Left hindlimb (tissue), 1 donor: ENCODE measurements at regions not wholly inside any gene's neighbourhood (a gene's known extent, or its start where the extent isn't known, plus 50 kb on each side); places are given as distances from the start of the nearest gene placed in this dataset.
"Not testable (repeated sequence)": the region's sequence is repeated elsewhere in the genome, so short reads cannot be mapped to it uniquely, and the experiment has no call there.

Experiments
- DNase-seq: peaks from one replicate; pipeline ENCODE4 v3.0.0-alpha.2; 2018

- DNase-seq, result no peak
Measured at GRCh38 chrX:13420545-13421183, 100.8 kb upstream of the ATXN3L start.

DNA sequence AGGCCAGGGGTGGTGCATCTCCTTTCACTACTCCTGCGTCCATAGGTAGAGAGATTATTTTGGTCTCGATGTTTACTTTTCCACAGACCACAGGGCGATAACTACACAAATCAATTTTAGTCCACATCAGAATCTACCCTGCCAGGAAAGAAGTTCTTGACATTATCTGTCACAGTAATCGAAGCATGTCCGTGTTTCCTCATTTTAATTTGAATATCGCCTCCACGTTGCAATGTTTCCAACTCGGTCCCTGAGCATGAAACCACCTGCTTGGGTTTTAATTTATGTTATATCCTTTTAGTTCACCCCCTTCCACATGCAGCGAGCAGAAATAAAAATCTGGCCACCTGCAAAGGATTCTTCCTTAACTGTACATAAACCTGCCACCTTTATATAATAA, 100.1 kb upstream of the ATXN3L start:
- no peak for DNase-seq

DNA sequence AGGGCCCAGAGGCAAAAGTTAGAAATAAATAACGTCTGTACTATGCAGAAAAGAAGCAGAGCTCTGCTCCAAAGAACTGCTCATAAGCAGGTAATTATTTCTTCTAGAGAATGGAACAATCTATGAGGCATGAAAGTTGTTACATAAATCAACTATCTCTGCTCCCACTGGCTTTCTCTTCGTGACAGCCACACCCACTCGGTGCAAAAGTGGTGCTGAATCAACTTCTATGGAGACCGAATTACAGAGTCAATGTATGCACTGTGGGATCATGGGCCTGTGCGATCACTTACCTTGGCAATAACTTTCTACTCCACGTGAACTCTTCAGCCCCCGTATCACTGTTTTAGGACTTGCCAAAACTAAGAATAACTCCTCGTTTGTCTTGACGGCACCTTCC, 99.4 kb upstream of the ATXN3L start:
- no peak for DNase-seq

DNA sequence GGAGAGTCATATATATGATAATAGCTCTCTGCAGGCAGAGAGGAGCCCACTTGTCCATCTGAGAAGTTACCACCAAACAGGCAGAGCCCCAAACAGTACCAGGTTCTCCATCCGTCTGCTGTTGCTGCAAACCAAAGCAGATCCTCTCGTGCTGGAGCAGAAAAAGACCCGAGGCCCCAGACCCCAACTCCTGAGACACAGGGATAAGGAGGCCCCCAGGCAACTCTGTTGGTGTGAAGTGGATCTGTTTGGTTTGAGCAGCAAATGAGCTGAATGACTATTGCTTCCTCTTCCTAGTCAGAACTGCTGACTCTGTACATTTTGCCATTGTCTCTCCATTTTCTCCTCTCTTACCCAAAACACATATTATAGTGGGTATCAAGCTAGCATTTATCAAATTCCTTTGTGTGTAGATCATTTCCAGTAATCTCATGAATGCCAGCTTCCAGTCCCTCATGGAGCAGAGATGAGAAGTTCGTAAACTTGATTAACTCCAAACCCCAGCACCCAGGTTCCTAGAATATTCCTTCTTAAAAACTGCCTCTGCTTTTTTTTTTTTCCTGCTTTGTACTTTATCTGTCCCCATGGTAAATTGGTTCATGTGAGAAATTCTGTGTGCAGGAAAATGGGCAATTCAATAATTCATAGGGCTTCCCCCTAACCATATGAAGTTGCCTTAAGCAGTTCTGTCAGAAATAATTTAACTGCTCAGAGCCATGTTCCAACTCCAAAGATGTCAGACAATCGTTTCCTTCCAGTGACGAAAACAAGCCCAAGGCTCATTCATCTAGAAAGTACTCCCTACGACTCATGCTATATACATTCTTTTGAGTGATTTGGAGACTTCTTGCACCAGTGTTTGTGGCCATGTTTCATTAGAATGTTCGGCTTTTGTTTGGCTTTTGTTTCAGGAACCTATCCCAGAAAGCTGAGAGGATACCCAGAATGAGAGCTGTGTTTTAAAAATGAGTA, 98.6 kb upstream of the ATXN3L start:
- DNase-seq, result no peak

DNA sequence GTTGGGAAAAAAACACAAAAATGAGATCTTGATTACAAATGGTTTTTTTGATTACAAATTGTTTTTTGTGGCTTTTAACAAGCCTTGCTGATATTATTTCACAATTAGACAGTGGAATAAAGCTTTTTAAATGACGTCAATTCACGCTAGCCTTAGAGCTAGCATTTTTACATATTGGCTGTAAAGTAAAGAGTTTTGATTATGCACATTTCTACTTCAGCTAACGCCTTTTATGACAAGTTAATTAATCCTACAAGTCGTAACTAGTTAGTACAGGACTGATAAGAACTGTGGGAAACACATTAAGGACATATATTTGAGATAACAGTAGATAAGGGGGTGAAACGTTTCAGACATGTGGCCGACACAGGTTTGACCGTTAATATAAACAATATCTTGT, 95.7 kb upstream of the ATXN3L start:
- no peak for DNase-seq

- no peak for DNase-seq
Measured at GRCh38 chrX:13414006-13414647, 94.3 kb upstream of the ATXN3L start.

DNA sequence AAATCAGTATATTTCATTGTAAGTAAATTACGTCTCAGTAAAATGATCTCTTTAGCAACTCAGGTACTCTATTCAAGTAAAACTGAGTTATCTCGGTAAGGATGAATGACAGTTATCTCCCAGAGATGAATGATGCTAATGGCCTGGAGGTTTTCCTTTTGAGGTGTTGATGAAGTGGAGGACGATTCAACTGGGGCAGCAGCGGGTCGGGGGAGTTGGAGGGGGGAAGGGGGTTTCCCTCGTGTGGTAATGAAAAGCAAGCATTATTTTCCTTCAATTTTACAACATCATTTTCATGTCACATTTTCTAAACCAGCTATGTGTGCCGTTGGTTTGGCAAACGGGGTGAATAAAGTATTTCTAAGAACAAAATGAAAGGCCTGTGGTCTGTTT, 92.4 kb upstream of the ATXN3L start:
- no peak for DNase-seq

DNA sequence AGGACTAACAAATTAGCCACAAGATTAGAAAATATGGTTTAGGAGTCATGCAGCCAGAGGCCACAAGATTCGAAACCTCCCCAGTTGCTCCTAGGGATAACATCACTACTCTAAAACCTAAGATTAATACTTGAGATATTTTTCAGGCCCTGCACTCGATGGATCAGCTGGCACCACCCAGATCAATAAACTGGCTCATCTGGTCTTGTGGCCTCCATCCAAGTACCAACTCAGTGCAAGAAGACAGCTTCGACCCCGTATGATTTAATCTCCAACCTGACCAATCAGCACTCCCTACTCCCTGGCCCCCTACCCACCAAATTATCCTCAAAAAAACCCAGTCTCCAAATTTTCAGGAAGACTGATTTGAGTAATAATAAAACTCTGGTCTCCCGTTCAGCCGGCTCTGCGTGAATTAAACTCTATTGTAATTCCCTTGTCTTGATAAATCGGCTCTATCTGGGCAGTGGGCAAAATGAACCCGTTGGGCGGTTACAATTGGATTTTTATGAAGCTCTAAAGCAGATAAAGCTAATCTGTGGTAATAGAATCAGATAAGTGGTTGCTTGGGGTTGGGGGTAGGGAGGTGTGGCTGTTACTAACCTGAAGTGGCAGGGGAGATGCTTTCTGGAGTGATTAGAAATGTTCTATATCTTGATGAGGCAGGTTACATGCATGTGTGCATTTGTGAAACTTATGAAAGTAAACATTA, 91.8 kb upstream of the ATXN3L start:
- no peak for DNase-seq

DNA sequence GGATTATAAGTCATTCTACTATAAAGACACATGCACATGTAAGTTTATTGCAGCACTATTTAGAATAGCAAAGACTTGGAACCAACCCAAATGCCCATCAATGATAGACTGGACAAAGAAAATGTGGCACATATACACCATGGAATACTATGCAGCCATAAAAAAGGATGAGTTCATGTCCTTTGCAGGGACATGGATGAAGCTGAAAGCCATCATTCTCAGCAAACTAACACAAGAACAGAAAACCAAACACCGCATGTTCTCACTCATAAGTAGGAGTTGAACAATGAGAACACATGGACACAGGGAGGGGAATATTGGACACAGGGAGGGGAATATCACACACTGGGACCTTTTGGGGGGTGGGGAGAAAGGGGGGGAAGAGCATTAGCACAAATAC, 88.7 kb upstream of the ATXN3L start:
- not testable (repeated sequence) for DNase-seq

DNA sequence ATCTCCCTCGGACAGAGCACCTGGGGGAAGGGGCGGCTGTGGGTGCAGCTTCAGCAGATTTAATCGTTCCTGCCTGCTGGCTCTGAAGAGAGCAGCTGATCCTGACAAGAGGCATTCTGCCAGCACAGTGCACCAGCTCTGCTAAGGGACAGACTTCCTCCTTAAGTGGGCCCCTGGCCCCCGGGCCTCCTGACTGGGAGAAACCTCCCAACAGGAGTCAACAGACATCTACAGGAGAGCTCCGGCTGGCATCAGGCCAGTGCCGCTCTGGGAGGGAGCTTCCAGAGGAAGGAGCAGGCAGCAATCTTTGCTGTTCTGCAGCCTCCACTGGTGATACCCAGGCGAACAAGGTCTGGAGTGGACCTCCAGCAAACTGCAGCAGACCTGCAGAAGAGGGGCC, 84.9 kb upstream of the ATXN3L start:
- DNase-seq, result not testable (repeated sequence)

- no peak for DNase-seq
Measured at GRCh38 chrX:13404364-13404763, 84.5 kb upstream of the ATXN3L start.

DNA sequence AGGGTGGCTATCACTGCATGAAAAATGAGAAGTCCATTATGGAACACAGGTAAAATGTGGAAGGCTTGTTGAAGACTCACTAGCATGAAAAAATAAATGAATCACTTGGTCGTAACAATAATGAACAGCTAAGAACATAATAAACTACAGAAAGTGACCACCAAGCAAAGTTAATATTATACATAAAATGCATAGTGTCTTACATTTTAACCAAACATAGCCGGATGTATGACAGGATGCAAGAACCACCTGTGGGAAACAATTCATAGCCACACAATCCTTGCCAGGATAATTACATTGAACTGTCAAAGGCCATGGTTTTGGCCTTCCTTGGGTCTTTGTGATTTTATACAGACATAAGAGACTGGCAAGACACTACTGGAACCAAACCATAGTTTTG, 81.9 kb upstream of the ATXN3L start:
- DNase-seq, result no peak

DNA sequence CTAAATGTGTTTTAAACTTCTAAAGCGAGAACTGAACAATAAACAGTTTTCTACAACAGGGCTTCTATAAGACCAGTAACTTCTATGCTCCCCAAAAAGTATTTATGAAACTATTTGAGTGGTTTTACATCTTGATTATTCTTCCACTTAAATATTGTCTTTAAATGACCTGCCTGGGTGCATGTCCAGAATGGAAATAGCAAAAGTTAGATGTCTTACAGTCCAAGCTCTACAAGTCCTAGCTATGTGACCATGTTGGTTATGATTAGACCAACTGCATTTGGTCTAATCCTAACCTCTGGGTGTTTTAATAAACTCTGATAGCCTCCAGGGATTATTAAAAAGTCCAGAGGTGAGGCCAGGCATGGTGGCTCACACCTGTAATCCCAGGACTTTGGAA, 79.0 kb upstream of the ATXN3L start:
- no peak for DNase-seq

GRCh38 chrX:13397878-13398818, 78.3 kb upstream of the ATXN3L start:
- peak; percentile 52 for DNase-seq

DNA sequence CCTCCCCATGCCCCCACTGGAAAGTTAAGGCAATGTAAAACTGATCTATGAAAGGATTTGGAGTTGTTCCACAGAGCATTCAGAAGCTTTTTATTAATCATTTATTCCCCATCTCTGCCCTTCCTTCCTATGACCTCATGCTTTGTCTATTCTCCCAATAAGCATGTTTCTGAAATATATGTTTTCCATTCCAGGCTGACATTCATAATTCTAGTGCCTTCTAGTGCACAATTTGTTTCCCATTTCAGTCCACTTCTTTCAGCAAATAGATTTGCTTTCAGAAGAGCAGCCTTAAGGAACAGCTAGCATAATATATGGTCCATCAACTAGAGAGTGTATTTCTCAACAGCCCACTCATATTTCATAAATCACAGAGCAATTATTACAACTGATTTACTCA, 77.1 kb upstream of the ATXN3L start:
- DNase-seq, result no peak

GRCh38 chrX:13389501-13389900, 69.6 kb upstream of the ATXN3L start:
- DNase-seq, result no peak

GRCh38 chrX:13387666-13388494, 68.0 kb upstream of the ATXN3L start:
- no peak for DNase-seq

DNA sequence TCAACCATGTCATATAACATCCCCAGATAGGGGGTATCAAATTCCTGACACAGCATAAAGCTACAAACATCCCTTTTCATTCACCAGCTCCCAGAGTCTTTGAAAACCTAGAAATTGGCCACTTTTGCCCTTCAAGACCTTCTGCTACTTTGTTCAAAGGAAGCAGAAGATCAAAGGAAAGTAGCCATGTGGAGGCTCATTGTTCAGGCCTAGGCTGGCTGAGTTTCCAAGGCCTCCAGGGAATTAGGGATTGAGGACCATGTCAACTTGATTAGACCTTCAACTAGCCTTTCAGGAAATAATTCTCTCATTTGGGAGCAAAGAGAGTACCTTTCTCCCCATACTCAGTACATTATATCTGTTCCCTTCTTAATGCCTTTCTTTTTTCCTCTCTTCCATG, 66.8 kb upstream of the ATXN3L start:
- no peak for DNase-seq

DNA sequence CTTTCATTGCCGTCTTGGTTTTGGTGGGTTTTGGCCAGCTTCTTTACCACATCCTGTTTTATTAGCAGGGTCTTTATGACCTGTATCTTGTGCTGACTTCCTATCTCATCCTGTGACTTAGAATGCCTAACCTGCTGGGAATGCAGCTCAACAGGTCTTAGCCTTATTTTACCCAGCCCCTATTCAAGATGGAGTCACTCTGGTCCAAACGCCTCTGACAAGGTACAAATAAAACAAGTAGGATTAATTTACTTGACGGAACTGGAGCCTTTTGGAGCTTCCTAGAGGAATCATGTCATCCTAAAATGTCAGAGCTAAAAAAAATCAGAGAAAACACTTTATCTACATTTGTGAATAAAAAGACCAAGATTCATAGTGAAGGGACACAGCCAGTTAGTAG, 66.2 kb upstream of the ATXN3L start:
- no peak for DNase-seq

DNA sequence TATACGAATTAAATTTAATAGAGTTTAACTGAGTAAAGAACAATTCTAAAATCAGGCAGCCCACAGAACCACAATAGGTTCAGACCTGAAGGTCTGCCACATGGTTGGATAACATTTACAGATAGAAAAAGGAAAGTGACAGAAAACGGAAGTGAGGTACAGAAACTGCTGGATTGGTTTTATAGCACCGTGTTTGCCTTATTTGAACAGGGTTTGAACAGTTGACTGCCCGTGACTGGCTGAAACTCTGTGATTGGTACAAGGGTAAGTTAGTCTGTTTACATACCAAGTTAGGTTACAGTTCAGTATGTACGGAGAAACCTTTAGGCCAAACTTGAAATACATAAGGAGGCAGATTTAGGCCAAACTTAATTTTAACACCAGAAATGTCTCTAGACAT, 64.1 kb upstream of the ATXN3L start:
- no peak for DNase-seq

- no peak for DNase-seq
Measured at GRCh38 chrX:13381514-13381913, 61.7 kb upstream of the ATXN3L start.
